Neuronal stem cell (in vitro differentiated cells): ENCODE measurements at regions not wholly inside any gene's neighbourhood (a gene's known extent, or its start where the extent isn't known, plus 50 kb on each side); places are given as distances from the start of the nearest gene placed in this dataset.
"Not testable (repeated sequence)": the region's sequence is repeated elsewhere in the genome, so short reads cannot be mapped to it uniquely, and the experiment has no call there.

Experiments used
- DNase-seq: peaks from one replicate; pipeline ENCODE4 v3.0.0-alpha.2; 2013; ENCODE audit warnings: low spot score
- H2AFZ ChIP-seq: one replicate; pipeline ENCODE4 v1.6.1; 2013; ENCODE audit warnings: mild to moderate bottlenecking, low read length, inconsistent platforms
- H2AK5ac ChIP-seq: 2 replicates; pipeline ENCODE4 v1.6.1; 2013; ENCODE audit warnings: low read depth, mild to moderate bottlenecking, inconsistent platforms, low read length, moderate library complexity, mixed read lengths
- H2BK120ac ChIP-seq: 2 replicates; pipeline ENCODE4 v1.6.1; 2013; ENCODE audit warnings: low read depth, mild to moderate bottlenecking, inconsistent platforms, low read length, moderate library complexity, mixed read lengths
- H2BK12ac ChIP-seq: one replicate; pipeline ENCODE4 v1.6.1; 2013; ENCODE audit warnings: low read length, inconsistent platforms
- H2BK15ac ChIP-seq: 2 replicates; pipeline ENCODE4 v1.6.1; 2013; ENCODE audit warnings: mild to moderate bottlenecking, low read length, inconsistent platforms, mixed read lengths
- H2BK5ac ChIP-seq: one replicate; pipeline ENCODE4 v1.6.1; 2013; ENCODE audit warnings: inconsistent platforms, mild to moderate bottlenecking, low read length, moderate library complexity
- H3K14ac ChIP-seq: one replicate; pipeline ENCODE4 v1.6.1; 2013; ENCODE audit warnings: low read length, inconsistent platforms
- H3K18ac ChIP-seq: 2 replicates; pipeline ENCODE4 v1.6.1; 2013; ENCODE audit warnings: low read length, inconsistent platforms
- H3K23ac ChIP-seq: 2 replicates; pipeline ENCODE4 v1.6.1; 2013; ENCODE audit warnings: low read depth, mild to moderate bottlenecking, mixed read lengths, low read length, inconsistent platforms; ENCODE audit not compliant: poor library complexity
- H3K27ac ChIP-seq: replicated peaks from 3 replicates; pipeline ENCODE4 v1.5.1; 2013; ENCODE audit warnings: low read length, inconsistent platforms
- H3K27me3 ChIP-seq, 3 experiments: 2 replicates each; pipeline ENCODE4 v1.6.1; 2013; ENCODE audit warnings: low read length in 3 of 3, mild to moderate bottlenecking in 2 of 3, inconsistent platforms in 1 of 3, low read depth in 1 of 3, mixed read lengths in 1 of 3, moderate library complexity in 1 of 3; ENCODE audit not compliant: control insufficient read depth in 3 of 3, insufficient read depth in 3 of 3
- H3K36me3 ChIP-seq, 2 donors: replicated peaks in 1 of 2; 2 replicates each; pipeline ENCODE4 v1.6.1; 2013; ENCODE audit warnings: low read length in 2 of 2; ENCODE audit not compliant: control insufficient read depth in 2 of 2, insufficient read depth in 2 of 2
- H3K4ac ChIP-seq: 2 replicates; pipeline ENCODE4 v1.6.1; 2013; ENCODE audit warnings: inconsistent platforms, mild to moderate bottlenecking, low read length, moderate library complexity
- H3K4me1 ChIP-seq, 2 donors: 1 replicate in 1 of 2; 2 replicates in 1 of 2; pipeline ENCODE4 v1.6.1; 2013; ENCODE audit warnings: low read length in 2 of 2, low read depth in 1 of 2; ENCODE audit not compliant: control insufficient read depth in 2 of 2, insufficient read depth in 1 of 2
- H3K4me2 ChIP-seq: one replicate; pipeline ENCODE4 v1.6.1; 2013; ENCODE audit warnings: mild to moderate bottlenecking, low read length, inconsistent platforms; ENCODE audit not compliant: insufficient read depth, poor library complexity, severe bottlenecking
- H3K4me3 ChIP-seq, 2 donors: 2 replicates each; pipeline ENCODE4 v1.5.1; 2013; ENCODE audit warnings: low read length in 2 of 2, mild to moderate bottlenecking in 2 of 2, inconsistent platforms in 1 of 2, moderate library complexity in 1 of 2
- H3K79me1 ChIP-seq: one replicate; pipeline ENCODE4 v1.6.1; 2013; ENCODE audit warnings: low read depth, mild to moderate bottlenecking, inconsistent platforms, low read length, moderate library complexity
- H3K9ac ChIP-seq: one replicate; pipeline ENCODE4 v1.6.1; 2013; ENCODE audit warnings: mild to moderate bottlenecking, low read depth, low read length, inconsistent platforms; ENCODE audit not compliant: poor library complexity
- H3K9me3 ChIP-seq, 2 donors: replicated peaks in 1 of 2; 2 replicates each; pipeline versions ENCODE3 to v1.6.1; 2013; ENCODE audit warnings: low read length in 2 of 2, mild to moderate bottlenecking in 2 of 2, inconsistent platforms in 1 of 2, low read depth in 1 of 2, mixed read lengths in 1 of 2, moderate library complexity in 1 of 2; ENCODE audit not compliant: control insufficient read depth in 2 of 2, insufficient read depth in 1 of 2
- H4K8ac ChIP-seq: one replicate; pipeline ENCODE4 v1.6.1; 2013; ENCODE audit warnings: low read depth, mild to moderate bottlenecking, inconsistent platforms, low read length, moderate library complexity
- H4K91ac ChIP-seq: one replicate; pipeline ENCODE4 v1.6.1; 2013; ENCODE audit warnings: low read length, low read depth, mild to moderate bottlenecking, inconsistent platforms; ENCODE audit not compliant: poor library complexity
- WGBS, 2 donors: extraction: QIAGEN DNeasy Blood & Tissue Kit; methylation state at CpG; one replicate each; pipeline ENCODE4 v1.1.7; 2013; ENCODE audit warnings: missing lambda C conversion rate in 2 of 2, mixed read lengths in 1 of 2; ENCODE audit not compliant: insufficient read length in 2 of 2, insufficient replicate concordance in 1 of 2; ENCODE audit errors: extremely low coverage in 2 of 2; 5-methylcytosine and 5-hydroxymethylcytosine counted together

GRCh38 chr10:46095943-46096342 is 49.9 kb upstream of the MSMB start:
- WGBS, 2 donors = no CpG with 5 or more reads among the region's 5 CpGs
- not testable (repeated sequence) for H3K9me3 ChIP-seq, H3K79me1 ChIP-seq, H3K9ac ChIP-seq, H2AFZ ChIP-seq, DNase-seq, H3K4me3 ChIP-seq, H2BK120ac ChIP-seq, H3K27me3 ChIP-seq, H2BK5ac ChIP-seq, H2AK5ac ChIP-seq, H3K27ac ChIP-seq, H2BK12ac ChIP-seq, H3K4ac ChIP-seq, H3K23ac ChIP-seq, H3K18ac ChIP-seq, H2BK15ac ChIP-seq, H3K14ac ChIP-seq, H4K91ac ChIP-seq, H3K4me2 ChIP-seq, H3K4me1 ChIP-seq, H3K36me3 ChIP-seq, H4K8ac ChIP-seq

- no peak overlapping the region for H3K23ac ChIP-seq
- no peaks in the 10 kb centered on the region for H3K79me1 ChIP-seq
Measured at GRCh38 chr10:46096446-46096845, 50.4 kb upstream of the MSMB start.

GRCh38 chr10:46096909-46097575 is 51.0 kb upstream of the MSMB start:
- no peak overlapping the region for H3K4ac ChIP-seq
- no peak overlapping the region for H2BK120ac ChIP-seq
- no peaks in the 10 kb centered on the region for H3K9me3 ChIP-seq
- H4K91ac ChIP-seq = no peak overlapping the region
- no peak overlapping the region for H3K18ac ChIP-seq
- no peak overlapping the region for H3K23ac ChIP-seq
- H2AK5ac ChIP-seq = no peak overlapping the region
- no peak overlapping the region for H2BK5ac ChIP-seq
- no peak overlapping the region for H3K4me2 ChIP-seq
- H3K9ac ChIP-seq = no peak overlapping the region
- peak overlapping the region; percentile 68 for H2AFZ ChIP-seq
- H3K27me3 ChIP-seq = no peaks in the 10 kb centered on the region
- no peak overlapping the region for H4K8ac ChIP-seq
- H3K36me3 ChIP-seq = no peaks in the 10 kb centered on the region
- DNase-seq = no peak
- H3K4me3 ChIP-seq = no peak overlapping the region
- H2BK12ac ChIP-seq = no peak overlapping the region
- no peak overlapping the region for H3K14ac ChIP-seq
- H3K4me1 ChIP-seq = peaks cover 0 to 3% of the 10 kb centered on the region in 2 donors
- no peak overlapping the region for H2BK15ac ChIP-seq
- H3K27ac ChIP-seq = no peak overlapping the region
- WGBS, 2 donors = no CpG with 5 or more reads among the region's 8 CpGs
- H3K79me1 ChIP-seq = no peaks in the 10 kb centered on the region

More at GRCh38 chr10:46096446-46096845, 50.4 kb upstream of the MSMB start:
- H3K4me1 ChIP-seq = peaks cover 0 to 3% of the 10 kb centered on the region in 2 donors
- H2AFZ ChIP-seq = peak overlapping the region; percentile 68
- H3K4ac ChIP-seq = no peak overlapping the region
- H3K18ac ChIP-seq = no peak overlapping the region
- H3K9ac ChIP-seq = no peak overlapping the region
- H3K4me2 ChIP-seq = no peak overlapping the region
- H3K14ac ChIP-seq = no peak overlapping the region
- H2AK5ac ChIP-seq = no peak overlapping the region
- no peak overlapping the region for H2BK5ac ChIP-seq
- H2BK15ac ChIP-seq = no peak overlapping the region
- no peak for DNase-seq
- no peak overlapping the region for H2BK120ac ChIP-seq
- no peak overlapping the region for H4K8ac ChIP-seq
- H3K36me3 ChIP-seq = no peaks in the 10 kb centered on the region
- H3K4me3 ChIP-seq = no peak overlapping the region
- H3K27me3 ChIP-seq = no peaks in the 10 kb centered on the region
- WGBS, 2 donors = no CpG with 5 or more reads among the region's 4 CpGs
- H3K9me3 ChIP-seq = no peaks in the 10 kb centered on the region
- no peak overlapping the region for H3K27ac ChIP-seq
- H2BK12ac ChIP-seq = no peak overlapping the region
- H4K91ac ChIP-seq = no peak overlapping the region

DNA sequence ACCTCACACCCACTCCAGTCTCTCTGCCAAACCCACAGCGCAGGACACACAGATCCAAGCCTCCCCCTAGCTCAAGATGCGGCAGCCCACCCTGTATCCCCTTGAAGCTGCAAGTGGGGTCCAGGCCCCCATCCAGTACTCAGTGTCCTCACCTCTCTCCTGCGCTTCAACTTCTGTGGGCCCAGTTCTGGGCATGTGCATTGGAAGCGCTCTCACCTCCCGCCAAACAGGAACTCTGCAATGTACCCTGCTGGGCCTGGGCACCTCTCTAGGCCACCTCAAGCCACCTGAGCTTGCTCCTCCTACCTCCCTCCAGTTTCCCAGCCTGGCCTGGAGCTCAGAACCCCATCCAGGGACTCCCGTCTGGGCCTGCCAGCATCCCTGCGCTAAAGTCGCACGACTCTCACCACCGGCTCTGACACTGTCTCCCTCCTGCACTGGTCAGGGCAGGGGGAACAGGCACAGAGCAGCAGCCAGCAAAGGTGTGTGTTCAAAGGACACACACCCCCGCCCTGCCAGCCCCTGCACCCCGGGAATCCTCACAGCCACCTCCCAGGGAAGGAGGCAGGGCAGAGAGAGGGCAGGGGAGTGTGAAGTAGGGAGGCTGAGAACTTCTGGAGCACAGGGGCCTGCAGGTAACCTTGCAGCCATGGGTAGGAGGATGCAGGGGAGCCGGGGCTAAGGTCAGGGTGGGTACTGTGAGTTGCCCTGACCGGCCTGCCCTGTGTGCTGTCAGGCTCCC is 51.7 kb upstream of the MSMB start:
- Histone ChIP-seq H4K91ac (no peak overlapping the region), H2BK15ac (no peak overlapping the region), H2BK120ac (no peak overlapping the region), H3K27ac (no peak overlapping the region), H3K4me1 (peaks cover 0 to 3% of the 10 kb centered on the region in 2 donors), H3K79me1 (no peaks in the 10 kb centered on the region), H3K23ac (peak overlapping the region; percentile 31), H2BK5ac (no peak overlapping the region), H3K14ac (peak overlapping the region; percentile 71), H3K4me3 (no peak overlapping the region), H3K18ac (peak overlapping the region; percentile 65), H3K36me3 (no peaks in the 10 kb centered on the region), H3K27me3 (no peaks in the 10 kb centered on the region), H2BK12ac (no peak overlapping the region), H4K8ac (no peak overlapping the region), H3K4ac (no peak overlapping the region), H3K9me3 (no peaks in the 10 kb centered on the region), H3K9ac (no peak overlapping the region), H3K4me2 (no peak overlapping the region), H2AFZ (no peak overlapping the region), H2AK5ac (no peak overlapping the region)
- no CpG with 5 or more reads among the region's 14 CpGs for WGBS, 2 donors
- no peak for DNase-seq
